AG10803 (cell line): ENCODE measurements at regions not wholly inside any gene's neighbourhood (a gene's known extent, or its start where the extent isn't known, plus 50 kb on each side); places are given as distances from the start of the nearest gene placed in this dataset.
"Not testable (repeated sequence)": the region's sequence is repeated elsewhere in the genome, so short reads cannot be mapped to it uniquely, and the experiment has no call there.

Experiments
- DNase-seq: peaks from one replicate; pipeline ENCODE4 v3.0.0; 2010; ENCODE audit warnings: low read depth
- H3K4me3 ChIP-seq: 2 replicates; pipeline ENCODE4 v1.5.1; 2011; ENCODE audit warnings: mild to moderate bottlenecking, low read length, control low read depth
- CTCF ChIP-seq: conservative IDR thresholded peaks from 2 replicates; pipeline ENCODE4 v1.5.1; 2011; ENCODE audit warnings: mild to moderate bottlenecking, low read length, control low read depth, inconsistent platforms

GRCh38 chr10:28091913-28092312 lies 93.0 kb upstream of the ODAD2 start:
- H3K4me3 ChIP-seq = no peak overlapping the region
- DNase-seq = no peak
- no peak for TF ChIP-seq CTCF

GRCh38 chr10:28090506-28090905 lies 91.6 kb upstream of the ODAD2 start:
- no peak overlapping the region for H3K4me3 ChIP-seq
- DNase-seq = no peak
- TF ChIP-seq CTCF = no peak

GRCh38 chr10:28089467-28089866 lies 90.6 kb upstream of the ODAD2 start:
- peak; percentile 70 for DNase-seq
- H3K4me3 ChIP-seq = no peak overlapping the region
- no peak for TF ChIP-seq CTCF

- H3K4me3 ChIP-seq = no peak overlapping the region
- DNase-seq = peak; percentile 70
- no peak for TF ChIP-seq CTCF
These were observed 88.9 kb upstream of the ODAD2 start for GRCh38 chr10:28087661-28088351.

GRCh38 chr10:28085760-28086159 lies 86.9 kb upstream of the ODAD2 start:
- DNase-seq, H3K4me3 ChIP-seq: not testable (repeated sequence)

- no peak for DNase-seq
- TF ChIP-seq CTCF = no peak
- no peak overlapping the region for H3K4me3 ChIP-seq
These were observed 84.0 kb upstream of the ODAD2 start for GRCh38 chr10:28082885-28083284.

- TF ChIP-seq CTCF = no peak
- no peak overlapping the region for H3K4me3 ChIP-seq
- DNase-seq = no peak
These were observed 83.4 kb upstream of the ODAD2 start for GRCh38 chr10:28082316-28082715.
